RWPE2 (cell line): ENCODE measurements at regions not wholly inside any gene's neighbourhood (a gene's known extent, or its start where the extent isn't known, plus 50 kb on each side); places are given as distances from the start of the nearest gene placed in this dataset.

Source experiments
- ATAC-seq: fragments of 200-7000 bp; cut with Tn5 transposase; 3 replicates; pipeline ENCODE4 v1.9.1; 2021; ENCODE audit warnings: low read depth
- DNase-seq: peaks from one replicate; pipeline ENCODE4 v3.0.0-alpha.2; 2020; ENCODE audit warnings: low spot score
- H3K27ac ChIP-seq: fragments of 450-650 bp; 2 replicates; pipeline ENCODE4 v1.5.1; 2017; ENCODE audit warnings: mild to moderate bottlenecking; ENCODE audit not compliant: poor library complexity, severe bottlenecking
- H3K27me3 ChIP-seq: fragments of 250-450 bp; sonication (Bioruptor Pico); 2 replicates; pipeline ENCODE4 v1.5.1; 2021; ENCODE audit warnings: mild to moderate bottlenecking, moderate library complexity; ENCODE audit not compliant: insufficient read depth, poor library complexity, severe bottlenecking
- H3K36me3 ChIP-seq: fragments of 250-450 bp; sonication (Bioruptor Pico); 2 replicates; pipeline ENCODE4 v1.5.1; 2020; ENCODE audit warnings: low read depth, mild to moderate bottlenecking, moderate library complexity
- H3K4me1 ChIP-seq: fragments of 250-450 bp; sonication (Bioruptor Pico); 2 replicates; pipeline ENCODE4 v1.5.1; 2021; ENCODE audit warnings: mild to moderate bottlenecking, moderate library complexity; ENCODE audit not compliant: insufficient read depth, poor library complexity, severe bottlenecking
- H3K4me3 ChIP-seq: fragments of 250-450 bp; sonication (Bioruptor Pico); 2 replicates; pipeline ENCODE4 v1.5.1; 2021; ENCODE audit warnings: mild to moderate bottlenecking, moderate library complexity; ENCODE audit not compliant: severe bottlenecking
- H3K9me3 ChIP-seq: fragments of 250-450 bp; sonication (Bioruptor Pico); 2 replicates; pipeline ENCODE4 v1.5.1; 2021; ENCODE audit warnings: mild to moderate bottlenecking, moderate library complexity; ENCODE audit not compliant: severe bottlenecking
- TF ChIP-seq, protein P1 (sequence below): fragments of 450-650 bp; IDR thresholded peaks from one replicate; pipeline ENCODE4 v1.5.1; 2017; ENCODE audit warnings: mild to moderate bottlenecking, moderate library complexity; ENCODE audit not compliant: poor library complexity, severe bottlenecking

DNA sequence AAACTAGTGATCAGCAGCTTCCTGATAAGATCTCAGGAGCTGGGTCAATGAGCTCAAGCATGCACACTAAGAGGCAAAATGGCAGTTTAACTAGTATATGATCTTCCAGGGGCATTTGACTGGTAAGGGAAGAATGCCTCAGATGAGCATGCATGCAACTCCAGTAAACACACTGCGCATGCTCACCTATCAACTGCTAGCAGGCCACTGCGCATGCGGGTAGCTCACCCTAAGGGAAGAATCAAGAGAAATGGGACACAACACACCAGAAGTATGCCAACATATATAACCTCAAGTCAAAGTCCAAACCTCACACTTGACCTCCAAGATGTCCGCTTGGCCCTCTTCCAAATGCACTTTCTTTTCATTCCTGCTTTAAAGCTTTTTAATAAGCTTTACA, 1004.0 kb downstream of the ADGRL3 start:
- DNase-seq (no peak), ATAC-seq (no peak)
- TF ChIP-seq, protein P1, sequence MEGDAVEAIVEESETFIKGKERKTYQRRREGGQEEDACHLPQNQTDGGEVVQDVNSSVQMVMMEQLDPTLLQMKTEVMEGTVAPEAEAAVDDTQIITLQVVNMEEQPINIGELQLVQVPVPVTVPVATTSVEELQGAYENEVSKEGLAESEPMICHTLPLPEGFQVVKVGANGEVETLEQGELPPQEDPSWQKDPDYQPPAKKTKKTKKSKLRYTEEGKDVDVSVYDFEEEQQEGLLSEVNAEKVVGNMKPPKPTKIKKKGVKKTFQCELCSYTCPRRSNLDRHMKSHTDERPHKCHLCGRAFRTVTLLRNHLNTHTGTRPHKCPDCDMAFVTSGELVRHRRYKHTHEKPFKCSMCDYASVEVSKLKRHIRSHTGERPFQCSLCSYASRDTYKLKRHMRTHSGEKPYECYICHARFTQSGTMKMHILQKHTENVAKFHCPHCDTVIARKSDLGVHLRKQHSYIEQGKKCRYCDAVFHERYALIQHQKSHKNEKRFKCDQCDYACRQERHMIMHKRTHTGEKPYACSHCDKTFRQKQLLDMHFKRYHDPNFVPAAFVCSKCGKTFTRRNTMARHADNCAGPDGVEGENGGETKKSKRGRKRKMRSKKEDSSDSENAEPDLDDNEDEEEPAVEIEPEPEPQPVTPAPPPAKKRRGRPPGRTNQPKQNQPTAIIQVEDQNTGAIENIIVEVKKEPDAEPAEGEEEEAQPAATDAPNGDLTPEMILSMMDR = no peak
- Histone ChIP-seq H3K9me3 (no peaks in the 10 kb centered on the region), H3K4me1 (no peaks in the 10 kb centered on the region), H3K27ac (no peak overlapping the region), H3K36me3 (no peaks in the 10 kb centered on the region), H3K27me3 (no peaks in the 10 kb centered on the region), H3K4me3 (no peak overlapping the region)

DNA sequence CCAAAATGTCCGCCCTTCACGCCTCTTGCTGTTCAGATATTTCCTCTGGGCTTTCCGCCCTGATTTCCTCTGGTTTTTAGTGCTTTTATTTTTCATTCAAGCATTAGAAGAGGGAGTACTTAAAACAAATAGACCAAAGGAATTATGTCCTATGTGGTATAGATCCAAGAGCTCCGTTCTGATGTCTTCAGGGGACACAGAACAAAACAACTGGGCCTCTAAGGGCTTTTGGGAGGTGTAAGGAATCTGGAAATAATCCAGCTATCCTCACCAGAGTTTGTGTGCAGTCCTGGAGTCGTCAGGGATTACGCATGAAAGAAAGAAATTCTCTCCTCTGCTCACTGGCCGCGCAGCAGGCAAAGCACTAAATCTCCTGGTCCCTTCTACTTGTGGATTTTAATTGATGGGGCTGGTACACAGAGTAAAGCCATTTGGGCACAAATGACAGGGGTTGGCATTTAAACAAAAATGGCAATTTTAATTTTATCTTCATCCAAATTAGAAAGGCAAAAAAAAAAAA, 999.2 kb downstream of the ADGRL3 start:
- no peaks in the 10 kb centered on the region for H3K9me3 ChIP-seq
- ATAC-seq (no peak), DNase-seq (no peak)
- H3K36me3 ChIP-seq = no peaks in the 10 kb centered on the region
- H3K4me1 ChIP-seq = no peaks in the 10 kb centered on the region
- H3K27ac ChIP-seq = no peak overlapping the region
- no peaks in the 10 kb centered on the region for H3K27me3 ChIP-seq
- no peak overlapping the region for H3K4me3 ChIP-seq
- TF ChIP-seq, protein P1 = no peak

DNA sequence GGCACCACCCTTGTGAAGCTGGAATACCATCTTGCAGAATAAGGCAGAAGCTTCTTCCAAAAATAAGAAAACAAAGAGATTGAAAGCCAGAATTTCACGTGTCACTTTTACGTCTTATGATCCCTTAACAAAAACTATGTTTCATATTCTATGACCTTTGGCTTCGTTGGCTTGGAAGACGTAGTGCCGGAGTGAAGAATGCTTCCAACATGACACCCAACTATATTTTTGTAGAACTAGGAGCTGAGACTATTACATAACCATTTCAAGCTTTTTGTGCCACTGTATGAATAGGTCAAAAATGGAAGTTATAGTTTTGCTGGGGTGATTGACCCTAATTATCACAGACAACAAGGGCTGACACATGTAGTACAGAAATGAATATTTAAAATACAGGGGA, 996.2 kb downstream of the ADGRL3 start:
- no peak for DNase-seq
- no peaks in the 10 kb centered on the region for H3K9me3 ChIP-seq
- H3K4me1 ChIP-seq = no peaks in the 10 kb centered on the region
- no peak for ATAC-seq
- peaks cover 5% of the 10 kb centered on the region for H3K27me3 ChIP-seq
- no peaks in the 10 kb centered on the region for H3K36me3 ChIP-seq
- H3K27ac ChIP-seq = no peak overlapping the region
- TF ChIP-seq, protein P1 = no peak
- no peak overlapping the region for H3K4me3 ChIP-seq

DNA sequence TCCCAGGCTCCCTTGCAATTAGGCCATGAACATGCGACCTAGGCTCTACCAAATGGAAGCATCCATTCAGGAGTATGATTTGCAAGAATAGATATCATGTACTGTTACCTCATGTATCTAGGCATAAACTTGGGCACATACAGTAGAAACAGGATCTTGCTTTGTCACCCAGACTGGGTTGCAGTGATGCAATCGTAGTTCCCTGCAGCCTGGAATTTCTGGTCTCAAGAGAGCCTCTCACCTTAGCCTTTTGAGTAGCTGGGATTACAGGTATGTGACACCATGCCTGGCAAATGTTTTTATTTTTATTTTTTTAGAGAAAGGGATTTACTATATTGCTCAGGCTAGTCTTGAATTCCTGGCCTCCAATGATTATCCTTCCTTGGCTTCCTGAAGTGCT, 994.2 kb downstream of the ADGRL3 start:
- H3K9me3 ChIP-seq = no peaks in the 10 kb centered on the region
- H3K27me3 ChIP-seq = peaks cover 5% of the 10 kb centered on the region
- no peak overlapping the region for H3K4me3 ChIP-seq
- DNase-seq = no peak
- ATAC-seq = no peak
- H3K27ac ChIP-seq = no peak overlapping the region
- no peaks in the 10 kb centered on the region for H3K36me3 ChIP-seq
- H3K4me1 ChIP-seq = no peaks in the 10 kb centered on the region
- TF ChIP-seq, protein P1 = no peak

DNA sequence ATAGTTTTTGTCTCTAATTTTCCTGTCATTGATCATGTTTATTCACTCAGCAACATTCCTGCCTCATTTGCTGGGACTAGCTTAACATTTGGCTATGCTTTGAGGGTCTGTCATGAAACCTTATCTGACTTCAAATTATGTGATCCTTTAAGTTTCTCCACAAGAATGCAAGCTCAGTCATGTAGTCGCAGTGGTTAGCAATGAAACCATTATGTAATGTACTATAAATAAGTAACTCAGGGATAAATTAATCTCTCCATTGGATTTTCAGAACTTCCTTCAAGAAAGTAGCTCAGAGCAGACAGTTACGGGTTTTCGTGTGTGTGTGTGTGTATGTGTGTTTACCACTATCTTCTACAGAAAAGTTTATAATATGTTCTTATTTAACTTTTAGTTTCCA, 993.6 kb downstream of the ADGRL3 start:
- DNase-seq (no peak), ATAC-seq (no peak)
- H3K36me3 ChIP-seq = no peaks in the 10 kb centered on the region

More for the DNA sequence above, 993.6 kb downstream of the ADGRL3 start:
- Histone ChIP-seq H3K4me3 (no peak overlapping the region), H3K4me1 (no peaks in the 10 kb centered on the region), H3K27me3 (peaks cover 5% of the 10 kb centered on the region), H3K27ac (no peak overlapping the region), H3K9me3 (no peaks in the 10 kb centered on the region)
- TF ChIP-seq, protein P1 = no peak
